Fibroblast of lung (primary cell): ENCODE measurements at regions not wholly inside any gene's neighbourhood (a gene's known extent, or its start where the extent isn't known, plus 50 kb on each side); places are given as distances from the start of the nearest gene placed in this dataset.

Experiments
- DNase-seq, 2 donors: peaks; one replicate each; pipeline versions ENCODE4 v3.0.0 to v3.0.0-alpha.2; 2010; ENCODE audit warnings: low read depth in 2 of 2
- H2AFZ ChIP-seq: 2 replicates; pipeline ENCODE4 v1.5.1; 2012; ENCODE audit warnings: low read length, control low read depth, inconsistent platforms
- H3K27ac ChIP-seq: 2 replicates; pipeline ENCODE4 v1.5.1; 2011; ENCODE audit warnings: low read length, control low read depth; ENCODE audit not compliant: insufficient read depth
- H3K27me3 ChIP-seq: 2 replicates; pipeline ENCODE4 v1.5.1; 2011; ENCODE audit warnings: mild to moderate bottlenecking, low read length; ENCODE audit not compliant: control insufficient read depth, insufficient read depth
- H3K36me3 ChIP-seq: 2 replicates; pipeline ENCODE4 v1.5.1; 2011; ENCODE audit warnings: low read length; ENCODE audit not compliant: control insufficient read depth, insufficient read depth
- H3K4me1 ChIP-seq: 2 replicates; pipeline ENCODE4 v1.5.1; 2011; ENCODE audit warnings: low read length; ENCODE audit not compliant: control insufficient read depth, insufficient read depth; ENCODE audit errors: extremely low read depth
- H3K4me2 ChIP-seq: 2 replicates; pipeline ENCODE4 v1.5.1; 2011; ENCODE audit warnings: low read length, control low read depth; ENCODE audit not compliant: insufficient read depth; ENCODE audit errors: extremely low read depth
- H3K4me3 ChIP-seq, 4 experiments: fragments of 200-600 bp in 1 of 4; sonication (generic) in 1 of 4; replicated peaks in 1 of 4; 2 replicates each; pipeline ENCODE4 v1.5.1; 2011 to 2016; ENCODE audit warnings: low read length in 4 of 4, low read depth in 3 of 4, mild to moderate bottlenecking in 3 of 4, control low read depth in 2 of 4, inconsistent platforms in 1 of 4, mixed read lengths in 1 of 4; ENCODE audit not compliant: insufficient read depth in 1 of 4; ENCODE audit errors: control extremely low read depth in 1 of 4
- H3K79me2 ChIP-seq: 2 replicates; pipeline ENCODE4 v1.5.1; 2012; ENCODE audit warnings: mild to moderate bottlenecking, low read length, inconsistent platforms; ENCODE audit not compliant: control insufficient read depth, insufficient read depth
- H3K9ac ChIP-seq: 2 replicates; pipeline ENCODE4 v1.5.1; 2011; ENCODE audit warnings: mild to moderate bottlenecking, low read length, control low read depth; ENCODE audit not compliant: insufficient read depth
- H3K9me3 ChIP-seq: 2 replicates; pipeline ENCODE4 v1.5.1; 2012; ENCODE audit warnings: low read depth, low read length; ENCODE audit not compliant: control insufficient read depth, insufficient read depth
- H4K20me1 ChIP-seq: 2 replicates; pipeline ENCODE4 v1.5.1; 2011; ENCODE audit warnings: low read length; ENCODE audit not compliant: control insufficient read depth, insufficient read depth; ENCODE audit errors: extremely low read depth
- CTCF ChIP-seq, 2 donors: IDR thresholded peaks in 1 of 2; conservative IDR thresholded peaks in 1 of 2; 1 replicate in 1 of 2; 2 replicates in 1 of 2; pipeline ENCODE4 v1.5.1; 2011 to 2012; ENCODE audit warnings: low read length in 2 of 2, control low read depth in 1 of 2, inconsistent platforms in 1 of 2, low read depth in 1 of 2, mild to moderate bottlenecking in 1 of 2
- EZH2 ChIP-seq: IDR thresholded peaks from 2 replicates; pipeline ENCODE4 v1.5.1; 2012; ENCODE audit warnings: low read length, control low read depth, mild to moderate bottlenecking; ENCODE audit errors: missing control alignments

GRCh38 chr4:181770971-181771370 is 472.2 kb upstream of the TENM3 start:
- Histone ChIP-seq H3K4me2 (no peak overlapping the region), H3K36me3 (no peaks in the 10 kb centered on the region), H3K9ac (no peak overlapping the region), H3K27ac (no peak overlapping the region), H3K4me3 (no peak overlapping the region), H4K20me1 (no peaks in the 10 kb centered on the region), H3K79me2 (no peaks in the 10 kb centered on the region), H3K27me3 (no peaks in the 10 kb centered on the region), H2AFZ (no peak overlapping the region), H3K4me1 (no peaks in the 10 kb centered on the region), H3K9me3 (no peaks in the 10 kb centered on the region)
- TF ChIP-seq EZH2 = no peak
- TF ChIP-seq CTCF (conservative IDR thresholded peaks at IDR 0.05 in 1 of 2, IDR thresholded peaks at IDR 0.05 in 1 of 2; ENCODE audit: low read depth in 1 of 2, low read length in 2 of 2) = no peak
- peak in 1 of 2 donors; percentile 65 for DNase-seq

GRCh38 chr4:181775298-181775697 is 467.9 kb upstream of the TENM3 start:
- Histone ChIP-seq H2AFZ (no peak overlapping the region), H3K79me2 (no peaks in the 10 kb centered on the region), H3K9me3 (no peaks in the 10 kb centered on the region), H3K36me3 (no peaks in the 10 kb centered on the region), H3K27ac (no peak overlapping the region), H3K4me3 (no peak overlapping the region), H4K20me1 (no peaks in the 10 kb centered on the region), H3K4me1 (no peaks in the 10 kb centered on the region), H3K9ac (no peak overlapping the region), H3K27me3 (no peaks in the 10 kb centered on the region), H3K4me2 (no peak overlapping the region)
- no peak for DNase-seq
- TF ChIP-seq CTCF (conservative IDR thresholded peaks at IDR 0.05 in 1 of 2, IDR thresholded peaks at IDR 0.05 in 1 of 2; ENCODE audit: low read depth in 1 of 2, low read length in 2 of 2) = no peak
- no peak for TF ChIP-seq EZH2

DNA sequence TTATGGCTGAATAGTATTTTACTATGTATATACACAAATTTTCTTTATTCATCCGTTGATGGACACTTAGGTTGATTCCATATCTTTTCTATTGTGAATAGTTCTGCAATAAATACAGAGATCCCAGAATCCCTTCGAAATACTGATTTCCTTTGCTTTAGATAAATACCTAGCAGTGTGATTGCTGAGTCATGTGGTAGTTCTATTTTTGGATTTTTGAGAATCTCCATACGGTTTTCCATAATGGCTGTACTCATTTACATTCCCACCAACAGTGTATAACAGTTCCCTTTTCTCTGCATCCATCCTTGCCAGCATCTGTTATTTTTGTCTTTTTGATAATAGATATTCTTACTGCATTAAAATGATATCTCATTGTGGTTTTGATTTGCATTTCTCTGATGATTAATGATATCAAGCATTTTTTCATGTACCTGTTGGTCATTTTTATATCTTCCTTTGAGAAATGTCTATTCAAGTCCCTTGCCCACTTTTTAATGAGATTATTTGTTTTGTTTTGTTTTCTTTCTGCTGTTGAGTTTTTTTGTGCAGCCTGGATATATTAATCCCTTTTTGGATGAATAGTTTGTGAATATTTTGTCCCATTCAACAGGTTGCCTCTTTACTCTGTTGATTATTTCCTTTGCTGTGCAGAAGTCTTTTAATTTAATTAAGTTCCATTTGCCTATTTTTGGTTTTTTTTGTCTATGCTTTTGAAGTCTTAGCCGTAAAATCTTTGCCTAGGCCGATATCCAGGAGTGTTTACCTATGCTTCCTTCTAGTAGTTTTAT is 466.7 kb upstream of the TENM3 start:
- no peak for DNase-seq

More for the DNA sequence above, 466.7 kb upstream of the TENM3 start:
- Histone ChIP-seq H3K9ac (no peak overlapping the region), H3K27me3 (no peaks in the 10 kb centered on the region), H2AFZ (no peak overlapping the region), H3K4me1 (no peaks in the 10 kb centered on the region), H3K36me3 (no peaks in the 10 kb centered on the region), H3K4me2 (no peak overlapping the region), H3K4me3 (no peak overlapping the region), H3K27ac (no peak overlapping the region), H4K20me1 (no peaks in the 10 kb centered on the region), H3K9me3 (no peaks in the 10 kb centered on the region), H3K79me2 (no peaks in the 10 kb centered on the region)
- TF ChIP-seq CTCF (conservative IDR thresholded peaks at IDR 0.05 in 1 of 2, IDR thresholded peaks at IDR 0.05 in 1 of 2; ENCODE audit: low read depth in 1 of 2, low read length in 2 of 2) = no peak
- no peak for TF ChIP-seq EZH2
